ENCODE measurements at regions not wholly inside any gene's neighbourhood (a gene's known extent, or its start where the extent isn't known, plus 50 kb on each side); places are given as distances from the start of the nearest gene placed in this dataset.

DNA sequence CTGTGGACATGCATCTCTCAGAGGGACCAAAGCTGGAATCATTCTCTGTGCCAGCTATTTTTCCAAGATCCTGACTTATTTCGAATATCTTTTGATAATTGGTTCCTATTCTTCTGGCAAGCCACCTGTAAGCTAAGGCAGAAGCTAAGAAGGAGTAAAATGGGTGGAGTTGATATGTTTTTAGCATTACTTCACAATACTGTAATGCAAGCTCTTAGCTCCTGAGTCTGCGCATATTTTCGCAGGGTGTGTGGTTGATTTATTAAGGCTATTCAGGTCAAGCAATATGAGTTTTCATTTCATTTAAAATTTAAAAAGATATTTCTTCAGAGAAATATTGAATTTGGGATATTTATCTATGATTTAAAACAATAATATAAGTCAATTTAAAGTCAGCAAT, 158.5 kb upstream of the ADAMTS16 start:
- TF ChIP-seq TEAD4 (IDR thresholded peaks at IDR 0.05): no peak
- TF ChIP-seq FOXM1 (IDR thresholded peaks at IDR 0.05; ENCODE audit: borderline replicate concordance, low read depth): no peak
- TF ChIP-seq TAF1 (IDR thresholded peaks at IDR 0.05; ENCODE audit: low read depth): no peak
- TF ChIP-seq EP300 (IDR thresholded peaks at IDR 0.05; ENCODE audit: borderline replicate concordance): no peak
- TF ChIP-seq EGR1 (IDR thresholded peaks at IDR 0.05): no peak
- TF ChIP-seq CEBPB (IDR thresholded peaks at IDR 0.05): no peak
- TF ChIP-seq, protein P1, sequence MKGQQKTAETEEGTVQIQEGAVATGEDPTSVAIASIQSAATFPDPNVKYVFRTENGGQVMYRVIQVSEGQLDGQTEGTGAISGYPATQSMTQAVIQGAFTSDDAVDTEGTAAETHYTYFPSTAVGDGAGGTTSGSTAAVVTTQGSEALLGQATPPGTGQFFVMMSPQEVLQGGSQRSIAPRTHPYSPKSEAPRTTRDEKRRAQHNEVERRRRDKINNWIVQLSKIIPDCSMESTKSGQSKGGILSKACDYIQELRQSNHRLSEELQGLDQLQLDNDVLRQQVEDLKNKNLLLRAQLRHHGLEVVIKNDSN (IDR thresholded peaks at IDR 0.05): no peak
- no peak for TF ChIP-seq REST (IDR thresholded peaks at IDR 0.05; ENCODE audit: low read depth)
- no peak for TF ChIP-seq NFIC (IDR thresholded peaks at IDR 0.05)

DNA sequence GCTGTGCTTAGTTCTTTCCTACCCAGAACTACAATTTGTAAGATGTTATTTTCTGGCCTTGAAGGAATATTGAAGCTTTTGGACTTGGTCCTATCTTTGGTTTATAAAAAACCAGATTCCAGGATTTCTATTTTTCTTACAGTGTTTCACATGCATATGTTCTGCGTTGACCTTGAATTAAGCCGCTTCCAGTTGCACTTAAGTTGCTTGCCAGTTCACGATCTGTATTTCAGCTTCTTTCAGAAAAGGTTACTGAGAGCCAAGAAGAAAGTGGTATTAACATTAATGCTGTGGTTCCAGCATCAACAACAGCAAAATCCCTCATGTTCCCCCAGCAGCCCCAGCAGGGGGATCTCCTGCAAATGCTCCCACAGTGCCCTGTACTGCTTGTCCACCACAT, 156.4 kb upstream of the ADAMTS16 start:
- TF ChIP-seq EGR1 (IDR thresholded peaks at IDR 0.05) (no peak), TAF1 (IDR thresholded peaks at IDR 0.05; ENCODE audit: low read depth) (no peak)
- TF ChIP-seq, protein P1 (IDR thresholded peaks at IDR 0.05): no peak

GRCh38 chr5:4984461-4984860, 155.7 kb upstream of the ADAMTS16 start:
- TF ChIP-seq CEBPB (IDR thresholded peaks at IDR 0.05) (no peak), TAF1 (IDR thresholded peaks at IDR 0.05; ENCODE audit: low read depth) (no peak), REST (IDR thresholded peaks at IDR 0.05; ENCODE audit: low read depth) (no peak), NFIC (IDR thresholded peaks at IDR 0.05) (no peak), ZBTB7A (IDR thresholded peaks at IDR 0.05; ENCODE audit: low read depth) (no peak), RAD21 (IDR thresholded peaks at IDR 0.05; ENCODE audit: low read depth) (no peak), YY1 (IDR thresholded peaks at IDR 0.05; ENCODE audit: low read depth) (no peak), MAX (IDR thresholded peaks at IDR 0.05) (no peak), EP300 (IDR thresholded peaks at IDR 0.05; ENCODE audit: borderline replicate concordance) (no peak), CREB1 (IDR thresholded peaks at IDR 0.05; ENCODE audit: low read depth) (no peak), TEAD4 (IDR thresholded peaks at IDR 0.05) (no peak), EGR1 (IDR thresholded peaks at IDR 0.05) (no peak), TCF12 (IDR thresholded peaks at IDR 0.05; ENCODE audit: low read depth) (no peak), FOXM1 (IDR thresholded peaks at IDR 0.05; ENCODE audit: borderline replicate concordance, low read depth) (no peak)
- TF ChIP-seq, protein P1 (IDR thresholded peaks at IDR 0.05): no peak

DNA sequence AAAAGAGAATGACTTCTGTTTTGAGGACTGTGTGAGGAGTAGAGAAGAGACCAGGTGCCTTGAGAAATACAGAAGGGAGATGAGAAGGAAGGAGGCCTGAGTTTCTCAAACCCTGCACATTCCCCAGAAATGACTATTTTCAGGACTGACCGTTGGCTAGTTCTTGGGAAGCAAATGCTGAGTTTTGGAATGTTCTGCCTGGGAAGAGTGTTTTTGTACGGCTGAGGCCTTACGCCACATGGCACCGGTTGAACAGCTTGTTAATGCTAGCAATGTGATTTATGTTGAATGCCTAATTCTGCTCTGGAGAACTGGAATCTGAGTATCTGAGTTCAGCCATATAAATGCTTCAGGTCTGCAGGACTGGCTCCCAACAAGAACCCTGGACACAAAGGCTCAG, 152.7 kb upstream of the ADAMTS16 start:
- TF ChIP-seq CEBPB (IDR thresholded peaks at IDR 0.05): no peak
- TF ChIP-seq RAD21 (IDR thresholded peaks at IDR 0.05; ENCODE audit: low read depth): no peak
- TF ChIP-seq MAX (IDR thresholded peaks at IDR 0.05): no peak
- no peak for TF ChIP-seq NFIC (IDR thresholded peaks at IDR 0.05)
- no peak for TF ChIP-seq YY1 (IDR thresholded peaks at IDR 0.05; ENCODE audit: low read depth)
- TF ChIP-seq TCF12 (IDR thresholded peaks at IDR 0.05; ENCODE audit: low read depth): no peak
- no peak for TF ChIP-seq ZBTB7A (IDR thresholded peaks at IDR 0.05; ENCODE audit: low read depth)
- no peak for TF ChIP-seq CREB1 (IDR thresholded peaks at IDR 0.05; ENCODE audit: low read depth)
- no peak for TF ChIP-seq TAF1 (IDR thresholded peaks at IDR 0.05; ENCODE audit: low read depth)
- no peak for TF ChIP-seq FOXM1 (IDR thresholded peaks at IDR 0.05; ENCODE audit: borderline replicate concordance, low read depth)
- no peak for TF ChIP-seq EP300 (IDR thresholded peaks at IDR 0.05; ENCODE audit: borderline replicate concordance)
- no peak for TF ChIP-seq EGR1 (IDR thresholded peaks at IDR 0.05)
- TF ChIP-seq TEAD4 (IDR thresholded peaks at IDR 0.05): no peak
- TF ChIP-seq, protein P1 (IDR thresholded peaks at IDR 0.05): no peak
- no peak for TF ChIP-seq REST (IDR thresholded peaks at IDR 0.05; ENCODE audit: low read depth)

Data from Ishikawa (cell line).